GM19395 (cell line): ENCODE measurements at regions not wholly inside any gene's neighbourhood (a gene's known extent, or its start where the extent isn't known, plus 50 kb on each side); places are given as distances from the start of the nearest gene placed in this dataset.
"Not testable (repeated sequence)": the region's sequence is repeated elsewhere in the genome, so short reads cannot be mapped to it uniquely, and the experiment has no call there.

Experiments
- ATAC-seq: cut with Tn5 transposase; IDR thresholded peaks from one replicate; pipeline ENCODE4 v1.9.1; 2021; ENCODE audit warnings: mild to moderate bottlenecking, moderate library complexity; ENCODE audit not compliant: unreplicated experiment

GRCh38 chr3:81198216-81198615 is 563.2 kb downstream of the GBE1 start:
- no peak for ATAC-seq

- no peak for ATAC-seq
These were observed 564.1 kb downstream of the GBE1 start for GRCh38 chr3:81197386-81197785.

DNA sequence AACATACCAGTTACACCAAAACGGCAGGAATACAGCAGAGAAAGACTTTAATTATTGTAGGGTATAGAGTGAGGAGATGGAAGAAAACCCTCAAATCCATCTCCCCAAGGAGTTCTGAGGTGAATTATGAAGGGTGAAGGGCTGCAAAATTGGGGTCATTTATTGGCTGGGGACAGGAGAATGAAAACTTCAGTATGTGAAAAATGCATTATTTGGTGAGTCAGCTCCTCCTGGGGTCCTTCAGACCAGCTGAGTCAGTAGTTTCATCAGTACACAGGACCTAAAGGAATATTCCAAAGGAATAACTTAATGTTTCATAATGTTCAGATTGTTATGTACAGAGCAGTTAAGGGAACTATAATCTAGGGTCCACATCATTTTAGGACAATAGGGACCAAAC is 566.0 kb downstream of the GBE1 start:
- no peak for ATAC-seq

- no peak for ATAC-seq
These were observed 575.0 kb downstream of the GBE1 start for GRCh38 chr3:81186412-81186811.

GRCh38 chr3:81182086-81182875 is 579.2 kb downstream of the GBE1 start:
- not testable (repeated sequence) for ATAC-seq

- ATAC-seq, result no peak
These were observed 587.9 kb downstream of the GBE1 start for GRCh38 chr3:81173514-81173913.

DNA sequence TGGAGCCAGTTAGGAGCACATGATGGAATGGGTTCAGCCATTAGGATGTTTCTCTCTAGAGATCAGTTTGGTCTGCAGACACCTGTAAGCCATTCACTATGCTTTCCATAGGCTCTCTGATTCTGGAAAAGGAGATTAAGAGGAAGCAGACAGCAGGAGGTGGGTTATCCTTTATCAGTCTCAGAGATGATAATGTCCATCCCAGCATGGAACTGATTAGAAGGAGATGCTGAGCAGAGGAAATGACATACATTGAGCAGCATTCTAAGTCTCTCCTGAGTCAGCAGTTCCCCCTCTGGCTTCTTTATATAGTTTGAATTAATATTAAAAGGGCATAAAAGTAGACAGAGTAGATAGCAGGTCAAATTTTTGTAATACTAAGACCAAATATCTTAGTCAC is 591.1 kb downstream of the GBE1 start:
- no peak for ATAC-seq

- ATAC-seq, result no peak
These were observed 596.6 kb downstream of the GBE1 start for GRCh38 chr3:81164806-81165205.

GRCh38 chr3:81161851-81162250 is 599.6 kb downstream of the GBE1 start:
- no peak for ATAC-seq

GRCh38 chr3:81161100-81161499 is 600.3 kb downstream of the GBE1 start:
- no peak for ATAC-seq

DNA sequence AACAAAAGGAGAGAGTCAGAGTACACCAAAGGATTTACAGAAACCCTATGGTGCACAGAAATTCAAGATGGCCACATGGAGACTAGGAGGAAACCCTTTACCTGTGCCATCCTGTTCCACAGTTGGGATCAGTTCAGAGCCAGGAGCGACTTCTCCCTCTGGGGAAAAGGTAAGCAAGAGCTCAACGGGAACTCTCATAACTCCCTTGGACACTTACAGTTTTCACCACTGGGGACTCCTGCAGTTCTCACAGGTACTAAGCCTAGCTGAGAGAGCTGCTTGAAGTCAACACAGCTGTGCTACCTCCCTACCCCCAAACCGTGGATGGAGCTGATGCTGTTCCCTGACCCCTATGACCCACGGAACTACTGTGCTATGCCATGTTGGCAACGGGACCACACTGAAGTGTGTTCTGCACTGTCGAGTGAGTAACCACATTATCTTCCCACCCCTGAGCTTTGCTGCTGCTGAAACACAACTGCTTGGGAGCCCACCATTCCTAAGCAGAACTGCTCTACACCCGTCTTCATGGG is 606.8 kb downstream of the GBE1 start:
- no peak for ATAC-seq

DNA sequence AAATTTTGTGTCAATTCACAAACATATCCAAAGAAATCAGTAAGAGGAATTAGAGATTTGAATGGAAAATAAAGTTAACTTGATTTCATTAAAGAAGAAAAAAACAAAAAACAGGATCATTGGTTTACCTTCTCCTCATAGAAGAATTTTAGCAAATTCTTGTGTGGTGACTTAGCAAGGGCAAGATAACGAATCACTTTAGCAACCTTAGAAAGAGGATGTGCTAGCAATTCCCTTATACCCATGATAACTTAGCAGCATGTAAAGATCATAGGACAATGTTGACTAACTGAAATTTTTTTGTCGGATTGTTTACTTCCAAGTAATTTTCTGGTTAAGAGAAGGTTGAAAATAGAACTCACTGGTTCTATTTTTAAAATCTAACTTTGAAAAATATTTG is 609.3 kb downstream of the GBE1 start:
- ATAC-seq, result no peak

GRCh38 chr3:81132995-81133394 is 628.5 kb downstream of the GBE1 start:
- ATAC-seq, result no peak

DNA sequence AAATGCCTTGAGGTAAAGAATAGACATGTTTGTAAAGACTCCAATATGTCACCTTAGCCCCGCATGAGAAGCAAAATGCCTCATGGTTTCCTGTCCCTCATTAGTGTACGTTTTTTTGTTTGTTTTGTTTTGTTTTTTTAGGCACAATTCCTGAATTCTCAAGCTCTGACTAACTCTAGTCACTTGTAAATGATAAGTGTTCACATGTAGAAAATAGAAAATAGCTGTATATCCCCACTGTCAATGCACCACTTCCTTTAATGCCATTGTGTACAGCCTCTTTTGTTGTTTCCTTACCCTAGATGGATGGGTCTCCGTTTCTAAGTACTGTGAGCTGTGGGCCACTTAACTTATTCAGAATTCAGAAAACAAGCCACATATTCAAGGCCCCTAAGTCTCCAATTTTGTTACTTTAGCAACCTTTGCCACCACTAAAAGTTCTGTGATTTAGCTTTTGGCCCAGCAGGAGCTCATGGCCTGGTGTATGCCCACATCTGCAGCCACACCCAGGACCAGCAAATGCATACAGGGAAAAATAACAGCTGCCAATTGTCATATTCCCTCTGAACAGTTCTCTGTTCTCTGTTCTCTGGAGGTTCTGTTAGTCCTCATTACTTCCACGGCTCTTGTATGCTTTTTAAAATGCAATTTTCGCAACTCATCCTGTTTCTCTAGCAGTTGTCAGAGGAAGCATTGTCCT is 655.5 kb downstream of the GBE1 start:
- no peak for ATAC-seq

DNA sequence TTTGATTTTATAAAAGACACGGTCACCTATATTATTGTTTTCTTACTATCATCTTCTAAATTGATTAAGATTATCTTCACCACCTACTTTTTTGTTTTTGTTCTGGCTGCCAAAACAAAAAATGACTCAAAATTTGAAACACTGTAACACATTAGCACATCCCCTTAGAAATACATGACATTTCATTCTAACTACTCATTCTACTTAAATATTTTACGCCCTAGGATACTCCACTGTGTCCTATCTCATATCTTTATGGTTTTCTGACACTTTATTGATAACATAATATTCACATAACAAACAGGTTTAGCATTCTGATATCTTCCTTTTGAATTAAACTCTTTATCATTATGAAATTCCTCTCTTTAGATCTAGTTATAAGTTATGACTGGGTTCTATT is 656.2 kb downstream of the GBE1 start:
- no peak for ATAC-seq

- ATAC-seq, result no peak
These were observed 663.6 kb downstream of the GBE1 start for GRCh38 chr3:81097889-81098288.

DNA sequence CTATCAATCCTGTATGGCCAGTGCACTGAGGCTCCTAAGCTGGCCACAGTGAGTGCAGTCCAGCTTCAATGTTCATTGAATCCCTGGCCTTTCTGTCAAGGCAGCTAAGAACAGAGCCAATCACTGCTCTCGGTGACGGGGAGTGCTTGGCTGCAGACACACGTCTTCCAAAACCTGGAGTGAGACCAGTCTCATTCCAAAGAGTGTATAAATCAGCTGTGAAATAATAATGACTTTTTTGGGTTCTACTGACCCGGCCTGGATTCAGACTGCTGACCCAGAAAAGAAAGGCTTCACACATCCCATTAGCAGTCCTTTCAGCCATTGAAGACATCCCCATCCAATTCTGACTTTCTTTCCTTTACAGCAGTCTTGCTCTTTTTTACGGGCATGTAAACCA is 665.5 kb downstream of the GBE1 start:
- ATAC-seq, result no peak

- ATAC-seq, result no peak
These were observed 666.5 kb downstream of the GBE1 start for GRCh38 chr3:81094986-81095385.

- ATAC-seq, result no peak
These were observed 673.8 kb downstream of the GBE1 start for GRCh38 chr3:81087607-81088006.

- no peak for ATAC-seq
These were observed 675.1 kb downstream of the GBE1 start for GRCh38 chr3:81086348-81086747.

DNA sequence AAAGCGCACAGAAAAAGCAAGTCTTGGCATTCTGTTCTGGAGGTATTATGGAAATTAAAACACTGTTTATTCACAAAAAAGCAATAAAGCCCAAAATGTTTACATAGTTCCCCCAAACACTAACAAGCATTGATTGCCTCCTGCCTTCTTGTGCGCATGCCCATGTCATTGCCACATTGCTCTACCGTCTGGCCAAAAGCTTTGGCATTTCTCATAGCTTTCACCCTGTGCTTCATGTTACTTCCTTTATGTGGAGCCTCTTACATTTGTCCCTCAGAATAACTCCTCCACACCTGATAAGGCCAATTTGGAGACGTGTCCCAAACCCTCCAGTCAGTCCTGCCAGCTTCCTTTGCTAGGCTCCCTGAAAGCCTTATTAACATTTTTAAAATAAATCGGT is 680.8 kb downstream of the GBE1 start:
- ATAC-seq, result no peak

DNA sequence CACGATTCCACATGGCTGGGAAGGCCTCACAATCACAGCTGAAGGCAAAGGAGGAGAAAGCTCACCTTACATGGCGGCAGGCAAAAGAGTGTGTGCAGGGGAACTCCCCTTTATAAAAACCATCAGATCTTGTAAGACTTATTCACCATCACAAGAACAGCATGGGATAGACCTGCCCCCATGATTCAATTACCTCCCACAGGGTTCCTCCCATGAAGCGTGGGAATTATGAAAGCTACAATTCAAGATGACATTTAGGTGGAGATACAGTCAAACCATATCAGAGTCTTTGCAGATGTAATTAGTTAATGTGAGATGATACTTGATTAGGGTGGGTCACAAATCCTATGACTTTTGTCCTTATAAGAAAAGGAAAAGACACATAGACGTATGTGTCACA is 688.9 kb downstream of the GBE1 start:
- no peak for ATAC-seq
